WTC11 (cell line): ENCODE measurements at regions not wholly inside any gene's neighbourhood (a gene's known extent, or its start where the extent isn't known, plus 50 kb on each side); places are given as distances from the start of the nearest gene placed in this dataset.

Source experiments
- ATAC-seq: fragments of 200-7000 bp; cut with Tn5 transposase; 2 replicates; pipeline ENCODE4 v1.10.0; 2021; ENCODE audit warnings: mild to moderate bottlenecking, moderate library complexity
- CTCF ChIA-PET: fragments of 300-600 bp; sonication (Branson Sonifier 250); formaldehyde crosslinking; loops from one replicate; lab custom pipeline; 2021; ENCODE audit warnings: antibody characterized with exemption; lab: Charles Lee
- POLR2A ChIA-PET: fragments of 350-600 bp; sonication (Branson Sonifier 250); formaldehyde crosslinking; loops from one replicate; lab custom pipeline; 2021; ENCODE audit warnings: antibody characterized with exemption; lab: Charles Lee
- DNase-seq: peaks from one replicate; pipeline ENCODE4 v3.0.0; 2021; ENCODE audit warnings: low spot score
- H3K27ac Mint-ChIP-seq: 2 replicates; pipeline ENCODE4 v1.8.0; 2021; ENCODE audit warnings: mixed read lengths
- H3K27me3 Mint-ChIP-seq: 2 replicates; pipeline ENCODE4 v1.8.0; 2021; ENCODE audit warnings: low read depth, mild to moderate bottlenecking, moderate library complexity, mixed read lengths
- H3K36me3 Mint-ChIP-seq: 2 replicates; pipeline ENCODE4 v1.8.0; 2021; ENCODE audit warnings: mixed read lengths
- H3K4me1 Mint-ChIP-seq: 2 replicates; pipeline ENCODE4 v1.8.0; 2022; ENCODE audit warnings: mixed read lengths
- H3K4me3 Mint-ChIP-seq: 2 replicates; pipeline ENCODE4 v1.8.0; 2021; ENCODE audit warnings: mild to moderate bottlenecking, moderate library complexity, mixed read lengths
- H3K9me3 Mint-ChIP-seq: 2 replicates; pipeline ENCODE4 v1.8.0; 2021; ENCODE audit warnings: mixed read lengths
- FOXK1 ChIP-seq: sonication (generic); formaldehyde crosslinking; IDR thresholded peaks from 2 replicates; pipeline ENCODE4 v1.8.0; 2022; ENCODE audit warnings: mild to moderate bottlenecking, moderate library complexity, missing genetic modification reagents
- GABPB1 ChIP-seq: sonication (generic); formaldehyde crosslinking; IDR thresholded peaks from 2 replicates; pipeline ENCODE4 v1.8.1; 2023; ENCODE audit warnings: mild to moderate bottlenecking, missing genetic modification reagents
- GTF2I ChIP-seq: fragments of 250-450 bp; sonication (Bioruptor Pico); conservative IDR thresholded peaks from 2 replicates; pipeline ENCODE4 v1.4.0; 2021; ENCODE audit warnings: mild to moderate bottlenecking
- JAZF1 ChIP-seq: fragments of 250-450 bp; sonication (Bioruptor Pico); IDR thresholded peaks from 2 replicates; pipeline ENCODE4 v1.9.0; 2021; ENCODE audit warnings: moderate library complexity, mild to moderate bottlenecking, inconsistent platforms
- JUN ChIP-seq: sonication (generic); formaldehyde crosslinking; IDR thresholded peaks from 2 replicates; pipeline ENCODE4 v1.8.0; 2023; ENCODE audit warnings: mild to moderate bottlenecking, missing genetic modification reagents
- MXD4 ChIP-seq: fragments of 250-450 bp; sonication (Bioruptor Pico); IDR thresholded peaks from 2 replicates; pipeline ENCODE4 v1.8.0; 2021; ENCODE audit warnings: mild to moderate bottlenecking, moderate library complexity, borderline replicate concordance
- MYBL2 ChIP-seq: sonication (generic); formaldehyde crosslinking; IDR thresholded peaks from 2 replicates; pipeline ENCODE4 v1.8.1; 2023; ENCODE audit warnings: mild to moderate bottlenecking, moderate library complexity, missing genetic modification reagents
- NFATC4 ChIP-seq: fragments of 250-450 bp; sonication (Bioruptor Pico); IDR thresholded peaks from 2 replicates; pipeline ENCODE4 v1.9.0; 2021; ENCODE audit warnings: mild to moderate bottlenecking
- NR3C1 ChIP-seq: sonication (generic); formaldehyde crosslinking; conservative IDR thresholded peaks from 2 replicates; pipeline ENCODE4 v1.8.1; 2023; ENCODE audit warnings: low read depth, mild to moderate bottlenecking, missing genetic modification reagents
- OVOL2 ChIP-seq: fragments of 250-450 bp; sonication (Bioruptor Pico); IDR thresholded peaks from 2 replicates; pipeline ENCODE4 v1.9.0; 2021; ENCODE audit warnings: mild to moderate bottlenecking, borderline replicate concordance
- PRRX2 ChIP-seq: fragments of 250-450 bp; sonication (Bioruptor Pico); IDR thresholded peaks from 2 replicates; pipeline ENCODE4 v1.8.0; 2021; ENCODE audit warnings: mild to moderate bottlenecking
- SP1 ChIP-seq: sonication (generic); formaldehyde crosslinking; conservative IDR thresholded peaks from 2 replicates; pipeline ENCODE4 v1.8.1; 2022; ENCODE audit warnings: missing genetic modification reagents
- TCF7 ChIP-seq: sonication (generic); formaldehyde crosslinking; IDR thresholded peaks from 2 replicates; pipeline ENCODE4 v1.8.0; 2022; ENCODE audit warnings: mild to moderate bottlenecking, low read depth, missing genetic modification reagents, moderate library complexity
- TEAD1 ChIP-seq: sonication (generic); formaldehyde crosslinking; IDR thresholded peaks from 2 replicates; pipeline ENCODE4 v1.8.0; 2022; ENCODE audit warnings: mild to moderate bottlenecking, missing genetic modification reagents
- TEAD4 ChIP-seq: sonication (generic); formaldehyde crosslinking; IDR thresholded peaks from 2 replicates; pipeline ENCODE4 v1.8.0; 2022; ENCODE audit warnings: mild to moderate bottlenecking, missing genetic modification reagents
- ZBTB21 ChIP-seq: sonication (generic); formaldehyde crosslinking; IDR thresholded peaks from 2 replicates; pipeline ENCODE4 v1.8.1; 2023; ENCODE audit warnings: mild to moderate bottlenecking, missing genetic modification reagents, borderline replicate concordance
- ZNF121 ChIP-seq: sonication (generic); formaldehyde crosslinking; IDR thresholded peaks from 2 replicates; pipeline ENCODE4 v1.8.0; 2023; ENCODE audit warnings: missing genetic modification reagents
- ZNF263 ChIP-seq: sonication (generic); formaldehyde crosslinking; IDR thresholded peaks from 2 replicates; pipeline ENCODE4 v1.8.1; 2022; ENCODE audit warnings: low read depth, mild to moderate bottlenecking, moderate library complexity, missing genetic modification reagents
- ZNF416 ChIP-seq: fragments of 250-450 bp; sonication (Bioruptor Pico); IDR thresholded peaks from 2 replicates; pipeline ENCODE4 v1.9.0; 2021; ENCODE audit warnings: mild to moderate bottlenecking, inconsistent platforms
- ZNF423 ChIP-seq: fragments of 250-450 bp; sonication (Bioruptor Pico); IDR thresholded peaks from 2 replicates; pipeline ENCODE4 v2.1.2; 2022; ENCODE audit warnings: mild to moderate bottlenecking, moderate library complexity
- TF ChIP-seq, protein P1 (sequence below): fragments of 250-450 bp; sonication (Bioruptor Pico); IDR thresholded peaks from 2 replicates; pipeline ENCODE4 v1.9.0; 2021; ENCODE audit warnings: mild to moderate bottlenecking, borderline replicate concordance
- TF ChIP-seq, protein P2 (sequence below): sonication (generic); formaldehyde crosslinking; IDR thresholded peaks from 2 replicates; pipeline ENCODE4 v1.8.0; 2023; ENCODE audit warnings: missing genetic modification reagents
- TF ChIP-seq, protein P3 (sequence below): sonication (generic); formaldehyde crosslinking; IDR thresholded peaks from 2 replicates; pipeline ENCODE4 v1.8.1; 2023; ENCODE audit warnings: mild to moderate bottlenecking, missing genetic modification reagents, borderline replicate concordance
- TF ChIP-seq, protein P4 (sequence below): sonication (generic); formaldehyde crosslinking; IDR thresholded peaks from 2 replicates; pipeline ENCODE4 v1.8.1; 2022; ENCODE audit warnings: low read depth, mild to moderate bottlenecking, moderate library complexity, missing genetic modification reagents, borderline replicate concordance

DNA sequence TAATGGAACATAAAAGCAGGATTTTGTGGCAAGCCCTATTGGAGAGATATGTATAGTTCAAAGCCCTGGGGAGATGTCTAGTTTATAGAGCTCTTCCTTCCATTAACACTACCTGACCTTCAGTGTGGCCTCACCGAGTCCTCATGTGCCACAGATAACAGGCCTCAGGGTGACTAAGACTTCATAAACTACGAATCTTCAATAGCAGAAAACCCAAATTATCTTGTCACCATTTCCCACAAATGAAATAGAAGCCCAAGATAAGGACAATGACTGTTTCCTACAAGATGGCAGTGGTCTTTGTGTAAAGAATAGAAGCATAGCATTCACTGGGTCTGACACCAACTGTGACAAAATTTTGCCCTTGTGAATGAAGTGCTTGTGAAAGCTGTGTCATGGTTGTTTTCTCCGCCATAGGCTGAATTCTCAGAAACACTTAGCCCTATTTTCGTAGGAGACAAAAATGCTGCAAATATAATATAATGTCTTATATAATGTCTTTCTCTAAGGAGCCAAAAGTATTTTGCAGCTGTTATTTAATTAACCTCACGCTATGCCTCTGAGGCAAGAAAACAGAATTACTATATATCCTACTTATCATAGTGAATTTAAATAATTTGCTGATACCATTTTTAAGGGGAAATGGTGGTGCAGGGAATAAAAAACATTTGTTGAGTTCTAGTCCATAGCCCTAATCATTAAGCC, 136.7 kb upstream of the CWC22 start:
- DNase-seq (no peak), ATAC-seq (no peak)
- POLR2A ChIA-PET = no interaction called here
- Mint-ChIP-seq H3K9me3 (peaks cover 10% of the 10 kb centered on the region), H3K27me3 (no peaks in the 10 kb centered on the region), H3K27ac (no peak overlapping the region; the same call in 1 of the 2 replicates), H3K4me1 (peaks cover 41% of the 10 kb centered on the region), H3K4me3 (no peak overlapping the region), H3K36me3 (no peaks in the 10 kb centered on the region)
- TF ChIP-seq JUN (CRISPR knock-in tag) (no peak), FOXK1 (CRISPR knock-in tag) (no peak), TCF7 (CRISPR knock-in tag) (no peak), TEAD1 (CRISPR knock-in tag) (no peak), PRRX2 (CRISPR knock-in tag) (no peak), JAZF1 (CRISPR knock-in tag) (no peak), NR3C1 (no peak), ZNF416 (CRISPR knock-in tag) (no peak), ZBTB21 (CRISPR knock-in tag) (no peak), NFATC4 (CRISPR knock-in tag) (no peak), GABPB1 (CRISPR knock-in tag) (no peak), ZNF121 (CRISPR knock-in tag) (no peak), OVOL2 (CRISPR knock-in tag) (no peak)
- TF ChIP-seq, protein P1, sequence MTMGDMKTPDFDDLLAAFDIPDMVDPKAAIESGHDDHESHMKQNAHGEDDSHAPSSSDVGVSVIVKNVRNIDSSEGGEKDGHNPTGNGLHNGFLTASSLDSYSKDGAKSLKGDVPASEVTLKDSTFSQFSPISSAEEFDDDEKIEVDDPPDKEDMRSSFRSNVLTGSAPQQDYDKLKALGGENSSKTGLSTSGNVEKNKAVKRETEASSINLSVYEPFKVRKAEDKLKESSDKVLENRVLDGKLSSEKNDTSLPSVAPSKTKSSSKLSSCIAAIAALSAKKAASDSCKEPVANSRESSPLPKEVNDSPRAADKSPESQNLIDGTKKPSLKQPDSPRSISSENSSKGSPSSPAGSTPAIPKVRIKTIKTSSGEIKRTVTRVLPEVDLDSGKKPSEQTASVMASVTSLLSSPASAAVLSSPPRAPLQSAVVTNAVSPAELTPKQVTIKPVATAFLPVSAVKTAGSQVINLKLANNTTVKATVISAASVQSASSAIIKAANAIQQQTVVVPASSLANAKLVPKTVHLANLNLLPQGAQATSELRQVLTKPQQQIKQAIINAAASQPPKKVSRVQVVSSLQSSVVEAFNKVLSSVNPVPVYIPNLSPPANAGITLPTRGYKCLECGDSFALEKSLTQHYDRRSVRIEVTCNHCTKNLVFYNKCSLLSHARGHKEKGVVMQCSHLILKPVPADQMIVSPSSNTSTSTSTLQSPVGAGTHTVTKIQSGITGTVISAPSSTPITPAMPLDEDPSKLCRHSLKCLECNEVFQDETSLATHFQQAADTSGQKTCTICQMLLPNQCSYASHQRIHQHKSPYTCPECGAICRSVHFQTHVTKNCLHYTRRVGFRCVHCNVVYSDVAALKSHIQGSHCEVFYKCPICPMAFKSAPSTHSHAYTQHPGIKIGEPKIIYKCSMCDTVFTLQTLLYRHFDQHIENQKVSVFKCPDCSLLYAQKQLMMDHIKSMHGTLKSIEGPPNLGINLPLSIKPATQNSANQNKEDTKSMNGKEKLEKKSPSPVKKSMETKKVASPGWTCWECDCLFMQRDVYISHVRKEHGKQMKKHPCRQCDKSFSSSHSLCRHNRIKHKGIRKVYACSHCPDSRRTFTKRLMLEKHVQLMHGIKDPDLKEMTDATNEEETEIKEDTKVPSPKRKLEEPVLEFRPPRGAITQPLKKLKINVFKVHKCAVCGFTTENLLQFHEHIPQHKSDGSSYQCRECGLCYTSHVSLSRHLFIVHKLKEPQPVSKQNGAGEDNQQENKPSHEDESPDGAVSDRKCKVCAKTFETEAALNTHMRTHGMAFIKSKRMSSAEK (CRISPR knock-in tag) = no peak
- TF ChIP-seq, protein P2, sequence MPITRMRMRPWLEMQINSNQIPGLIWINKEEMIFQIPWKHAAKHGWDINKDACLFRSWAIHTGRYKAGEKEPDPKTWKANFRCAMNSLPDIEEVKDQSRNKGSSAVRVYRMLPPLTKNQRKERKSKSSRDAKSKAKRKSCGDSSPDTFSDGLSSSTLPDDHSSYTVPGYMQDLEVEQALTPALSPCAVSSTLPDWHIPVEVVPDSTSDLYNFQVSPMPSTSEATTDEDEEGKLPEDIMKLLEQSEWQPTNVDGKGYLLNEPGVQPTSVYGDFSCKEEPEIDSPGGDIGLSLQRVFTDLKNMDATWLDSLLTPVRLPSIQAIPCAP (CRISPR knock-in tag) = no peak
- TF ChIP-seq, protein P3, sequence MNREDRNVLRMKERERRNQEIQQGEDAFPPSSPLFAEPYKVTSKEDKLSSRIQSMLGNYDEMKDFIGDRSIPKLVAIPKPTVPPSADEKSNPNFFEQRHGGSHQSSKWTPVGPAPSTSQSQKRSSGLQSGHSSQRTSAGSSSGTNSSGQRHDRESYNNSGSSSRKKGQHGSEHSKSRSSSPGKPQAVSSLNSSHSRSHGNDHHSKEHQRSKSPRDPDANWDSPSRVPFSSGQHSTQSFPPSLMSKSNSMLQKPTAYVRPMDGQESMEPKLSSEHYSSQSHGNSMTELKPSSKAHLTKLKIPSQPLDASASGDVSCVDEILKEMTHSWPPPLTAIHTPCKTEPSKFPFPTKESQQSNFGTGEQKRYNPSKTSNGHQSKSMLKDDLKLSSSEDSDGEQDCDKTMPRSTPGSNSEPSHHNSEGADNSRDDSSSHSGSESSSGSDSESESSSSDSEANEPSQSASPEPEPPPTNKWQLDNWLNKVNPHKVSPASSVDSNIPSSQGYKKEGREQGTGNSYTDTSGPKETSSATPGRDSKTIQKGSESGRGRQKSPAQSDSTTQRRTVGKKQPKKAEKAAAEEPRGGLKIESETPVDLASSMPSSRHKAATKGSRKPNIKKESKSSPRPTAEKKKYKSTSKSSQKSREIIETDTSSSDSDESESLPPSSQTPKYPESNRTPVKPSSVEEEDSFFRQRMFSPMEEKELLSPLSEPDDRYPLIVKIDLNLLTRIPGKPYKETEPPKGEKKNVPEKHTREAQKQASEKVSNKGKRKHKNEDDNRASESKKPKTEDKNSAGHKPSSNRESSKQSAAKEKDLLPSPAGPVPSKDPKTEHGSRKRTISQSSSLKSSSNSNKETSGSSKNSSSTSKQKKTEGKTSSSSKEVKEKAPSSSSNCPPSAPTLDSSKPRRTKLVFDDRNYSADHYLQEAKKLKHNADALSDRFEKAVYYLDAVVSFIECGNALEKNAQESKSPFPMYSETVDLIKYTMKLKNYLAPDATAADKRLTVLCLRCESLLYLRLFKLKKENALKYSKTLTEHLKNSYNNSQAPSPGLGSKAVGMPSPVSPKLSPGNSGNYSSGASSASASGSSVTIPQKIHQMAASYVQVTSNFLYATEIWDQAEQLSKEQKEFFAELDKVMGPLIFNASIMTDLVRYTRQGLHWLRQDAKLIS (CRISPR knock-in tag) = no peak
- CTCF ChIA-PET = no interaction called here

DNA sequence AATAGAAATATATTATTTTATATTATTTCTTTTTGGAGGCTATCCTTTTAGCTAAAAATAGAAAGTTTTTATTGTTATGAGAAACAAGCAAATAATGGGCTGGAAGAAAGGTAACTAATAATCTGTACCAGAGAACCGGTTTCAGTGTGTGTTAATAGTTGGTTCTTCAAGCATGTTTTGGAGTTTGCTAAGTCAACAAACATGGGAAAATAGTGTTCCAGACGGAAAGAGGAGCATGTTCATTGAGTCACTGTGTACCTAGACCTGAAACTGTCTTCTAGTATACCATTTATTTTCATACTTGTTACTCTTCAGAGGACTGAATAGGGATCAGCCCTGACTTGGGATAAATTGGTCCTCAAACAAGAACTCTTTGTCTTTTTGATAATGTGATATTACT, 134.5 kb upstream of the CWC22 start:
- no peak overlapping the region for H3K4me3 Mint-ChIP-seq
- H3K27ac Mint-ChIP-seq = no peak overlapping the region
- ChIA-PET CTCF (interaction anchor here (0.6 kb wide), 1 partner anchor 932 kb away, joined by 3 read pairs; no protein-coding TSS in a partner anchor), POLR2A (no interaction called here)
- no peaks in the 10 kb centered on the region for H3K27me3 Mint-ChIP-seq
- peaks cover 10% of the 10 kb centered on the region for H3K9me3 Mint-ChIP-seq
- no peak for ATAC-seq
- no peaks in the 10 kb centered on the region for H3K36me3 Mint-ChIP-seq
- peaks cover 28% of the 10 kb centered on the region for H3K4me1 Mint-ChIP-seq
- DNase-seq = no peak
- TF ChIP-seq, protein P4, sequence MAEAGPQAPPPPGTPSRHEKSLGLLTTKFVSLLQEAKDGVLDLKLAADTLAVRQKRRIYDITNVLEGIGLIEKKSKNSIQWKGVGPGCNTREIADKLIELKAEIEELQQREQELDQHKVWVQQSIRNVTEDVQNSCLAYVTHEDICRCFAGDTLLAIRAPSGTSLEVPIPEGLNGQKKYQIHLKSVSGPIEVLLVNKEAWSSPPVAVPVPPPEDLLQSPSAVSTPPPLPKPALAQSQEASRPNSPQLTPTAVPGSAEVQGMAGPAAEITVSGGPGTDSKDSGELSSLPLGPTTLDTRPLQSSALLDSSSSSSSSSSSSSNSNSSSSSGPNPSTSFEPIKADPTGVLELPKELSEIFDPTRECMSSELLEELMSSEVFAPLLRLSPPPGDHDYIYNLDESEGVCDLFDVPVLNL (CRISPR knock-in tag) = no peak
- no peak for TF ChIP-seq MYBL2
- TF ChIP-seq ZNF263 (CRISPR knock-in tag) = no peak
- TF ChIP-seq TEAD4 (CRISPR knock-in tag) = no peak
- no peak for TF ChIP-seq NFATC4 (CRISPR knock-in tag)
- no peak for TF ChIP-seq SP1 (CRISPR knock-in tag)
- TF ChIP-seq GABPB1 (CRISPR knock-in tag) = no peak
- no peak for TF ChIP-seq ZNF423
- TF ChIP-seq TEAD1 (CRISPR knock-in tag) = no peak
- no peak for TF ChIP-seq MXD4 (CRISPR knock-in tag)
- no peak for TF ChIP-seq GTF2I
